ENCODE measurements at regions not wholly inside any gene's neighbourhood (a gene's known extent, or its start where the extent isn't known, plus 50 kb on each side); places are given as distances from the start of the nearest gene placed in this dataset.

DNA sequence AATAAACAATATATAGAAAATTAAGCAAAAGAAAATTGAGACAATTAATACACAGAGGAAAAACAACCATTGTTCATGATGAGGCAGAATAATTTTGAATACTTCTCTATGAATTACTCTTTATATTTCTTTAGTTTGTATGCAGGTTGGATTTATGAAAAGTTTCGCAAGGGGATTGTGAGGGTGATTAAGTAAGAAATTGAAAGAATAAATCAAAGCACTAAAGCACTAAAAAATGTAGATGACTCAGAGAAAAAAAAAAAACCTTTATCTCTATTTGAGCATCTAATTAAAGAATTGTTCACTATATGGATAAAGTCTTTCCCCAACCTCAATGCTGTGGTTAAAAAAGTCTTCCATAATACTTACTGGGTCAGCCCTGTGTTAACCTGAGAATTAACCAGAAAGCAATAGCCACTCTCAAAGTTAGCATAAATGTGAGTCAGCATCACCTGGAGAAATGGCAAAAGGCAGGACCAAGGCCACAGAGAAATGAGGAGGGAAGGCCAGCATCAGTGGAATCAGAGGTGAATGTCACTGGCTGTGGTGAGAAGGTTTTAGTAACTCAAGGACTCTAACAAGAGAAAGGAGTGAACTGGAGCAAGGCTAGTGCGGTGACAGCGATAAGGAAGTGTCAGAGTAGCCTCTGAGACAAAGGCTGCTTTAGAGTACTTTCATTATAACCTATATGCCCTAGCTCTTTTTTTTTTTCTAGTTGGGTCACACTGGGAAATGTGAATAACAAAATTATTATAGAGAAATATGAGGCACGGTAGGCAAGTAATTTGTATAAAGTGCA lies 310.4 kb downstream of the KCNC2 start:
- Histone ChIP-seq H2AFZ (ENCODE audit: low read depth, low read length, severe bottlenecking) (no peak overlapping the region), H3K79me2 (ENCODE audit: insufficient read depth, low read length) (no peaks in the 10 kb centered on the region), H3K4me3 (ENCODE audit: insufficient read depth, low read length, poor library complexity, severe bottlenecking) (no peak overlapping the region), H3K9me3 (ENCODE audit: insufficient read depth, low read length) (no peaks in the 10 kb centered on the region), H3K9ac (ENCODE audit: low read length) (no peak overlapping the region), H3K27me3 (ENCODE audit: low read length) (no peaks in the 10 kb centered on the region), H3F3A (ENCODE audit: insufficient read depth) (no peaks in the 10 kb centered on the region), H3K27ac (ENCODE audit: low read depth, low read length) (no peak overlapping the region), H3K9me2 (replicated peaks; ENCODE audit: insufficient read depth, low read length) (no peaks in the 10 kb centered on the region), H4K20me1 (ENCODE audit: low read depth, low read length) (no peaks in the 10 kb centered on the region), H3K4me2 (ENCODE audit: low read depth, low read length, poor library complexity, severe bottlenecking) (no peak overlapping the region), H3K36me3 (ENCODE audit: low read length) (no peaks in the 10 kb centered on the region)
- TF ChIP-seq, protein P1, sequence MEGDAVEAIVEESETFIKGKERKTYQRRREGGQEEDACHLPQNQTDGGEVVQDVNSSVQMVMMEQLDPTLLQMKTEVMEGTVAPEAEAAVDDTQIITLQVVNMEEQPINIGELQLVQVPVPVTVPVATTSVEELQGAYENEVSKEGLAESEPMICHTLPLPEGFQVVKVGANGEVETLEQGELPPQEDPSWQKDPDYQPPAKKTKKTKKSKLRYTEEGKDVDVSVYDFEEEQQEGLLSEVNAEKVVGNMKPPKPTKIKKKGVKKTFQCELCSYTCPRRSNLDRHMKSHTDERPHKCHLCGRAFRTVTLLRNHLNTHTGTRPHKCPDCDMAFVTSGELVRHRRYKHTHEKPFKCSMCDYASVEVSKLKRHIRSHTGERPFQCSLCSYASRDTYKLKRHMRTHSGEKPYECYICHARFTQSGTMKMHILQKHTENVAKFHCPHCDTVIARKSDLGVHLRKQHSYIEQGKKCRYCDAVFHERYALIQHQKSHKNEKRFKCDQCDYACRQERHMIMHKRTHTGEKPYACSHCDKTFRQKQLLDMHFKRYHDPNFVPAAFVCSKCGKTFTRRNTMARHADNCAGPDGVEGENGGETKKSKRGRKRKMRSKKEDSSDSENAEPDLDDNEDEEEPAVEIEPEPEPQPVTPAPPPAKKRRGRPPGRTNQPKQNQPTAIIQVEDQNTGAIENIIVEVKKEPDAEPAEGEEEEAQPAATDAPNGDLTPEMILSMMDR (IDR thresholded peaks at IDR 0.05; ENCODE audit: insufficient read depth, low read length, poor library complexity, severe bottlenecking), result no peak
- TF ChIP-seq EZH2phosphoT487 (conservative IDR thresholded peaks at IDR 0.05; ENCODE audit: low read length), result no peak

DNA sequence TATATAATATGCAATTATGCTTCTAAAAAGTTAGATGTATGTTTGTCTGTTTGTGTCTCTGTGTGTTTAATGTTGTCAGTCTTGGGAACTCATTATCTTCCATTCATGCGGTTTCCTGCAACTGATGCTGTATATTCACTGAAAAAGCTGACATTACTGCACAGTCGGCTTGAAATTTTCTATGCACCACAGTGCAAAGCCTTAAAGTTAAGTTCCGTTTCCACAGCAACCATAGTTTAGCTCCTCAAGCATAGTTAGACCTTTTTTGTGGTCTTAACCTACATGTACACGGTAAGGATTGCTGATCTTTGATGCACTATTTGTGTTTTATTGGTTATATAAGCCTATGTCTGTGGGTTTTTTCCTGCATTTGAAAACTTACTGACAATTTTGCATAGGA lies 309.4 kb downstream of the KCNC2 start:
- Histone ChIP-seq H3K9me3 (ENCODE audit: insufficient read depth, low read length) (no peaks in the 10 kb centered on the region), H3K9ac (ENCODE audit: low read length) (no peak overlapping the region)

DNA sequence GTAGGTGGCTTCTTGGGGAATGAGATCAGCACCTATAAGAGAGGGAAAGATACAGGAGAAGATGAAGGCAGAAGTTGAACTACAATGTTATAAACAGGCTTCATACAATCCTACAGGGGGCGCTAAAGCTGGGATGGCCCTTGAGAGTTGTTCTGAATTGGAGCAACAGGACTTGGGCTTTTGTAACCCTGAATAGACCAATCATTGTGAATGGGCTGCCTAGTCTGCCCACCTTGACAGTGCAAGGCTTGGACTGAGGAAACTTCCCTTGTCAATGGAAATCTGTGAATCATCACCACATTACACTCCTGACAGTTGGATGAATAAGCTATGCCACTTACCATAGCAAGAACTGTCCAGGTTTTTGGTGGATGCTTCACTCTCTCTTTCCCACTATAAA lies 306.1 kb downstream of the KCNC2 start:
- Histone ChIP-seq H3K27ac (ENCODE audit: low read depth, low read length) (no peak overlapping the region), H3K36me3 (ENCODE audit: low read length) (no peaks in the 10 kb centered on the region), H3F3A (ENCODE audit: insufficient read depth) (no peaks in the 10 kb centered on the region), H3K27me3 (ENCODE audit: low read length) (no peaks in the 10 kb centered on the region), H2AFZ (ENCODE audit: low read depth, low read length, severe bottlenecking) (no peak overlapping the region), H3K4me2 (ENCODE audit: low read depth, low read length, poor library complexity, severe bottlenecking) (no peak overlapping the region), H3K4me3 (ENCODE audit: insufficient read depth, low read length, poor library complexity, severe bottlenecking) (no peak overlapping the region), H3K9me3 (ENCODE audit: insufficient read depth, low read length) (no peaks in the 10 kb centered on the region), H3K79me2 (ENCODE audit: insufficient read depth, low read length) (no peaks in the 10 kb centered on the region), H3K9ac (ENCODE audit: low read length) (no peak overlapping the region), H4K20me1 (ENCODE audit: low read depth, low read length) (no peaks in the 10 kb centered on the region), H3K9me2 (replicated peaks; ENCODE audit: insufficient read depth, low read length) (no peaks in the 10 kb centered on the region)
- TF ChIP-seq EZH2phosphoT487 (conservative IDR thresholded peaks at IDR 0.05; ENCODE audit: low read length), result no peak
- TF ChIP-seq, protein P1 (IDR thresholded peaks at IDR 0.05; ENCODE audit: insufficient read depth, low read length, poor library complexity, severe bottlenecking), result no peak

More for the DNA sequence above, 309.4 kb downstream of the KCNC2 start:
- TF ChIP-seq EZH2phosphoT487 (conservative IDR thresholded peaks at IDR 0.05; ENCODE audit: low read length), result no peak
- TF ChIP-seq, protein P1 (IDR thresholded peaks at IDR 0.05; ENCODE audit: insufficient read depth, low read length, poor library complexity, severe bottlenecking), result no peak
- Histone ChIP-seq H3K4me2 (ENCODE audit: low read depth, low read length, poor library complexity, severe bottlenecking) (no peak overlapping the region), H3K27me3 (ENCODE audit: low read length) (no peaks in the 10 kb centered on the region), H3K9me2 (replicated peaks; ENCODE audit: insufficient read depth, low read length) (no peaks in the 10 kb centered on the region), H3K79me2 (ENCODE audit: insufficient read depth, low read length) (no peaks in the 10 kb centered on the region), H3K36me3 (ENCODE audit: low read length) (no peaks in the 10 kb centered on the region), H3F3A (ENCODE audit: insufficient read depth) (no peaks in the 10 kb centered on the region), H3K27ac (ENCODE audit: low read depth, low read length) (no peak overlapping the region), H4K20me1 (ENCODE audit: low read depth, low read length) (no peaks in the 10 kb centered on the region), H3K4me3 (ENCODE audit: insufficient read depth, low read length, poor library complexity, severe bottlenecking) (no peak overlapping the region), H2AFZ (ENCODE audit: low read depth, low read length, severe bottlenecking) (no peak overlapping the region)
